PC-9 (cell line): ENCODE measurements at regions not wholly inside any gene's neighbourhood (a gene's known extent, or its start where the extent isn't known, plus 50 kb on each side); places are given as distances from the start of the nearest gene placed in this dataset.

Source experiments
- EZH2 ChIP-seq: fragments of 200-600 bp; sonication (generic); IDR thresholded peaks from 2 replicates; pipeline ENCODE4 v1.8.0; 2017; ENCODE audit warnings: antibody characterized with exemption, low read depth
- TF ChIP-seq, protein P1 (sequence below): fragments of 200-600 bp; sonication (generic); conservative IDR thresholded peaks from 2 replicates; pipeline ENCODE4 v1.6.1; 2017; ENCODE audit warnings: mixed run types, antibody characterized with exemption, mild to moderate bottlenecking, moderate library complexity

DNA sequence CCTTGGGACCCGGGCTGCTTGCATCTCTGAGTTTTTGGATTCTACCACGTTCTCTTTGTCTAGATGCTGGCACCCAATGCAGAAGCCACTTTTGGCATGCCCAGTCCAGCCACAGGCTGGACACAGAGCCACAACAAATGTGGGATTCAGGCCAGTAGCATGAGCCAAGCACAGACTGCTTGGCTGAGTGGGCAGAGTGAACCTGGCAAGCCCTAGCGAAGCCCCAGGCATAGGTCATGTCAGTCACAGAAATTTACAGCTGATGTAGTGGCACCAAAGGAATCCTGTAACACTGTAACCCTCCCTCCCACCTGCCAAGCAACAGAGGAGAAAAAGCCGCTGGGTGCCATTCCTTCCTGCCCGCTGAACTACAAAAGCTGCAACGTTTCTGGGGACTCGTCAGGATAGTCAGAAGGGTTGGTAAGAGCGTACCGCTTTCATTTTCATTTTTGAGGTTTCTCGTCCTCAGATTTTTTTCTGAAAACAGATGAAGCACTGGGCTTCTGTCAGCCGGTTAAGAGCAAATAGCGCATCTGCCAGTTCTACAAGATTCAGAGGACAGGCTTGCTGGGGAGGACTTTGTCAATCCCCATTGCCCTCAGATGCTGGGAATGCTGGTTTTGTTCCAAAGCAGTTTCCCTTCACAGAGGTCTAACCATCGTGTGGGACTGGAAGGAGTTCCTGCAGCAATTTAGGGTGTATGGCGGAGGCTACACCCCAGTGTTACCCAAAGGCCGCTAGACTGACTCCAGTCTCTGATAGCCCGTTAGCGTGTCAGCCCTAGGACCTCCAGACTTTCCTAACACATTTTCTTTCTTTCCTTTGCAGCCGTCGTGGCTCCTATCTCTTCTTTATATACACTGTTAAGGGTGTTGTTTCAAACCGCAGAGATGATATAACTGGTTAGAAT lies 399.0 kb downstream of the HTR1A start:
- TF ChIP-seq, protein P1, sequence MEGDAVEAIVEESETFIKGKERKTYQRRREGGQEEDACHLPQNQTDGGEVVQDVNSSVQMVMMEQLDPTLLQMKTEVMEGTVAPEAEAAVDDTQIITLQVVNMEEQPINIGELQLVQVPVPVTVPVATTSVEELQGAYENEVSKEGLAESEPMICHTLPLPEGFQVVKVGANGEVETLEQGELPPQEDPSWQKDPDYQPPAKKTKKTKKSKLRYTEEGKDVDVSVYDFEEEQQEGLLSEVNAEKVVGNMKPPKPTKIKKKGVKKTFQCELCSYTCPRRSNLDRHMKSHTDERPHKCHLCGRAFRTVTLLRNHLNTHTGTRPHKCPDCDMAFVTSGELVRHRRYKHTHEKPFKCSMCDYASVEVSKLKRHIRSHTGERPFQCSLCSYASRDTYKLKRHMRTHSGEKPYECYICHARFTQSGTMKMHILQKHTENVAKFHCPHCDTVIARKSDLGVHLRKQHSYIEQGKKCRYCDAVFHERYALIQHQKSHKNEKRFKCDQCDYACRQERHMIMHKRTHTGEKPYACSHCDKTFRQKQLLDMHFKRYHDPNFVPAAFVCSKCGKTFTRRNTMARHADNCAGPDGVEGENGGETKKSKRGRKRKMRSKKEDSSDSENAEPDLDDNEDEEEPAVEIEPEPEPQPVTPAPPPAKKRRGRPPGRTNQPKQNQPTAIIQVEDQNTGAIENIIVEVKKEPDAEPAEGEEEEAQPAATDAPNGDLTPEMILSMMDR = no peak
- TF ChIP-seq EZH2 = no peak
